ENCODE measurements at regions not wholly inside any gene's neighbourhood (a gene's known extent, or its start where the extent isn't known, plus 50 kb on each side); places are given as distances from the start of the nearest gene placed in this dataset.

GRCh38 chr2:12096788-12097449 lies 350.5 kb downstream of the LPIN1 start:
- Histone ChIP-seq H3K9me3 (replicated peaks) (no peaks in the 10 kb centered on the region), H3K36me3 (no peaks in the 10 kb centered on the region), H3K4me1 (no peaks in the 10 kb centered on the region), H3K27ac (replicated peaks) (no peak overlapping the region), H3K4me3 (no peak overlapping the region), H3K27me3 (ENCODE audit: low read depth) (no peaks in the 10 kb centered on the region)
- intact Hi-C loops (cut with micrococcal nuclease): no loop called here
- DNase-seq: no peak
- TF ChIP-seq CTCF (IDR thresholded peaks at IDR 0.05; ENCODE audit: borderline replicate concordance): no peak

GRCh38 chr2:12097859-12098258 lies 351.4 kb downstream of the LPIN1 start:
- H3K27ac ChIP-seq (replicated peaks): no peak overlapping the region
- DNase-seq: no peak
- no peak overlapping the region for H3K4me3 ChIP-seq
- TF ChIP-seq CTCF (IDR thresholded peaks at IDR 0.05; ENCODE audit: borderline replicate concordance): no peak
- H3K27me3 ChIP-seq (ENCODE audit: low read depth): no peaks in the 10 kb centered on the region
- no peaks in the 10 kb centered on the region for H3K4me1 ChIP-seq
- H3K9me3 ChIP-seq (replicated peaks): no peaks in the 10 kb centered on the region
- intact Hi-C loops (cut with micrococcal nuclease): no loop called here
- no peaks in the 10 kb centered on the region for H3K36me3 ChIP-seq

- H3K36me3 ChIP-seq: no peaks in the 10 kb centered on the region
- no peaks in the 10 kb centered on the region for H3K4me1 ChIP-seq
- intact Hi-C loops (cut with micrococcal nuclease): no loop called here
- no peak for TF ChIP-seq CTCF (IDR thresholded peaks at IDR 0.05; ENCODE audit: borderline replicate concordance)
- no peak overlapping the region for H3K27ac ChIP-seq (replicated peaks)
- H3K4me3 ChIP-seq: no peak overlapping the region
- H3K9me3 ChIP-seq (replicated peaks): no peaks in the 10 kb centered on the region
- H3K27me3 ChIP-seq (ENCODE audit: low read depth): no peaks in the 10 kb centered on the region
- no peak for DNase-seq
Observed at GRCh38 chr2:12099374-12099773, 352.9 kb downstream of the LPIN1 start.

GRCh38 chr2:12102679-12103078 lies 356.2 kb downstream of the LPIN1 start:
- TF ChIP-seq CTCF (IDR thresholded peaks at IDR 0.05; ENCODE audit: borderline replicate concordance): no peak

GRCh38 chr2:12105180-12105579 lies 358.7 kb downstream of the LPIN1 start:
- DNase-seq: no peak
- peaks cover 21% of the 10 kb centered on the region for H3K4me1 ChIP-seq
- TF ChIP-seq CTCF (IDR thresholded peaks at IDR 0.05; ENCODE audit: borderline replicate concordance): no peak
- H3K27ac ChIP-seq (replicated peaks): no peak overlapping the region
- no peaks in the 10 kb centered on the region for H3K36me3 ChIP-seq
- H3K4me3 ChIP-seq: no peak overlapping the region
- H3K9me3 ChIP-seq (replicated peaks): no peaks in the 10 kb centered on the region
- H3K27me3 ChIP-seq (ENCODE audit: low read depth): no peaks in the 10 kb centered on the region
- intact Hi-C loops (cut with micrococcal nuclease): no loop called here

More at GRCh38 chr2:12102679-12103078, 356.2 kb downstream of the LPIN1 start:
- intact Hi-C loops (cut with micrococcal nuclease): no loop called here
- Histone ChIP-seq H3K27ac (replicated peaks) (no peak overlapping the region), H3K9me3 (replicated peaks) (no peaks in the 10 kb centered on the region), H3K27me3 (ENCODE audit: low read depth) (no peaks in the 10 kb centered on the region), H3K4me1 (peaks cover 12% of the 10 kb centered on the region), H3K36me3 (no peaks in the 10 kb centered on the region), H3K4me3 (no peak overlapping the region)
- no peak for DNase-seq

Data from left ventricle myocardium inferior (tissue), 1 donor.